ENCODE measurements at regions not wholly inside any gene's neighbourhood (a gene's known extent, or its start where the extent isn't known, plus 50 kb on each side); places are given as distances from the start of the nearest gene placed in this dataset.

GRCh38 chr5:68557162-68557936, 341.8 kb downstream of the PIK3R1 start:
- intact Hi-C loops (cut with DNase I; ENCODE audit: low total_unique reads) = no loop called here
- H3K27ac ChIP-seq = no peak overlapping the region
- H3K4me1 ChIP-seq = peaks cover 0 to 15% (median 7%) of the 10 kb centered on the region in 4 donors
- no peak for TF ChIP-seq CTCF (IDR thresholded peaks at IDR 0.05)
- H3K36me3 ChIP-seq = no peaks in the 10 kb centered on the region
- H3K27me3 ChIP-seq = no peaks in the 10 kb centered on the region
- H3K9me3 ChIP-seq = no peaks in the 10 kb centered on the region
- no peak overlapping the region for H3K4me3 ChIP-seq
- DNase-seq = no peak

GRCh38 chr5:68562308-68562707, 346.8 kb downstream of the PIK3R1 start:
- intact Hi-C loops (cut with DNase I; ENCODE audit: low total_unique reads) = no loop called here
- Histone ChIP-seq H3K27me3 (no peaks in the 10 kb centered on the region), H3K36me3 (no peaks in the 10 kb centered on the region), H3K9me3 (peaks cover 0 to 19% (median 11%) of the 10 kb centered on the region in 3 donors), H3K27ac (no peak overlapping the region), H3K4me3 (no peak overlapping the region), H3K4me1 (no peaks in the 10 kb centered on the region)
- TF ChIP-seq CTCF (IDR thresholded peaks at IDR 0.05) = no peak
- DNase-seq = no peak

- no peak for TF ChIP-seq CTCF (IDR thresholded peaks at IDR 0.05)
- no peaks in the 10 kb centered on the region for H3K27me3 ChIP-seq
- intact Hi-C loops (cut with DNase I; ENCODE audit: low total_unique reads) = no loop called here
- peaks cover 0 to 21% (median 11%) of the 10 kb centered on the region in 3 donors for H3K9me3 ChIP-seq
- H3K27ac ChIP-seq = no peak overlapping the region
- H3K36me3 ChIP-seq = no peaks in the 10 kb centered on the region
- no peak for DNase-seq
- H3K4me3 ChIP-seq = no peak overlapping the region
- H3K4me1 ChIP-seq = no peaks in the 10 kb centered on the region
Measured at GRCh38 chr5:68565427-68565826, 349.9 kb downstream of the PIK3R1 start.

GRCh38 chr5:68576805-68577204, 361.2 kb downstream of the PIK3R1 start:
- Histone ChIP-seq H3K4me1 (no peaks in the 10 kb centered on the region), H3K4me3 (no peak overlapping the region), H3K36me3 (no peaks in the 10 kb centered on the region), H3K27ac (no peak overlapping the region), H3K27me3 (no peaks in the 10 kb centered on the region), H3K9me3 (peaks cover 0 to 17% (median 10%) of the 10 kb centered on the region in 3 donors)
- no peak for DNase-seq
- TF ChIP-seq CTCF (IDR thresholded peaks at IDR 0.05) = no peak
- intact Hi-C loops (cut with DNase I; ENCODE audit: low total_unique reads) = no loop called here

GRCh38 chr5:68582284-68582683, 366.7 kb downstream of the PIK3R1 start:
- H3K27me3 ChIP-seq = no peaks in the 10 kb centered on the region
- no peak for TF ChIP-seq CTCF (IDR thresholded peaks at IDR 0.05)
- intact Hi-C loops (cut with DNase I; ENCODE audit: low total_unique reads) = no loop called here
- H3K36me3 ChIP-seq = no peaks in the 10 kb centered on the region
- DNase-seq = no peak
- no peaks in the 10 kb centered on the region for H3K4me1 ChIP-seq
- no peak overlapping the region for H3K4me3 ChIP-seq
- peaks cover 0 to 2% (median 2%) of the 10 kb centered on the region in 3 donors for H3K9me3 ChIP-seq
- H3K27ac ChIP-seq = no peak overlapping the region
